ENCODE measurements at regions not wholly inside any gene's neighbourhood (a gene's known extent, or its start where the extent isn't known, plus 50 kb on each side); places are given as distances from the start of the nearest gene placed in this dataset.
A peak's percentile ranks its signal among the peaks of the same experiment; 100 is the strongest.

DNA sequence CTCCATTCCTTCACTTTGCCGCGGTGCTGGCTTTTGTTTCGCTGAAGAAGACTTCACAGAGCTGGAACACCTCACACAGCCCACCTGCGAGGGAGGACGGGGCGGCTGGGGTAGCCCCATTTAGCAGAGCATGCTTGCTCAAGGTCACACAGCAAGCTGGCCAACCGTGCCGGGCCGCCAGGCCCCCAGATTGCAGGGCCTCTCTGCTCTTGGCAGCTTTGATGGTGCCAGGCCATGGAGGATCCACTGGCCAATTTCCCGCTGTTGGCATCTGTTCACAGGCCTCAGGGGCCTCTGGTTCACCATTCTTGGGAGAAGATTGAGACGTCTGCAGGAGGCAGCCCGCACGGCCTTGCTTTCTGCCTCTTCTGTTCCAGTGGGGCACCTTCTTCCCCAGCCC lies 77.9 kb upstream of the LINGO1 start:
- DNase-seq = no peak
- no peaks in the 10 kb centered on the region for H3K9me3 ChIP-seq
- H3K36me3 ChIP-seq = no peaks in the 10 kb centered on the region
- no peak overlapping the region for H3K27ac ChIP-seq
- H3K4me3 ChIP-seq = no peak overlapping the region
- no peak for ATAC-seq
- no peak for TF ChIP-seq CTCF (IDR thresholded peaks at IDR 0.05)
- H3K27me3 ChIP-seq = no peaks in the 10 kb centered on the region
- intact Hi-C loops (cut with DNase I) = no loop called here
- no peaks in the 10 kb centered on the region for H3K4me1 ChIP-seq

- DNase-seq (no peak), ATAC-seq (no peak)
- Histone ChIP-seq H3K27ac (no peak overlapping the region), H3K9me3 (no peaks in the 10 kb centered on the region), H3K4me3 (no peak overlapping the region), H3K4me1 (no peaks in the 10 kb centered on the region), H3K27me3 (no peaks in the 10 kb centered on the region), H3K36me3 (no peaks in the 10 kb centered on the region)
- intact Hi-C loops (cut with DNase I) = no loop called here
- TF ChIP-seq CTCF (IDR thresholded peaks at IDR 0.05) = no peak
Measured at GRCh38 chr15:77710206-77710605, 77.5 kb upstream of the LINGO1 start.

DNA sequence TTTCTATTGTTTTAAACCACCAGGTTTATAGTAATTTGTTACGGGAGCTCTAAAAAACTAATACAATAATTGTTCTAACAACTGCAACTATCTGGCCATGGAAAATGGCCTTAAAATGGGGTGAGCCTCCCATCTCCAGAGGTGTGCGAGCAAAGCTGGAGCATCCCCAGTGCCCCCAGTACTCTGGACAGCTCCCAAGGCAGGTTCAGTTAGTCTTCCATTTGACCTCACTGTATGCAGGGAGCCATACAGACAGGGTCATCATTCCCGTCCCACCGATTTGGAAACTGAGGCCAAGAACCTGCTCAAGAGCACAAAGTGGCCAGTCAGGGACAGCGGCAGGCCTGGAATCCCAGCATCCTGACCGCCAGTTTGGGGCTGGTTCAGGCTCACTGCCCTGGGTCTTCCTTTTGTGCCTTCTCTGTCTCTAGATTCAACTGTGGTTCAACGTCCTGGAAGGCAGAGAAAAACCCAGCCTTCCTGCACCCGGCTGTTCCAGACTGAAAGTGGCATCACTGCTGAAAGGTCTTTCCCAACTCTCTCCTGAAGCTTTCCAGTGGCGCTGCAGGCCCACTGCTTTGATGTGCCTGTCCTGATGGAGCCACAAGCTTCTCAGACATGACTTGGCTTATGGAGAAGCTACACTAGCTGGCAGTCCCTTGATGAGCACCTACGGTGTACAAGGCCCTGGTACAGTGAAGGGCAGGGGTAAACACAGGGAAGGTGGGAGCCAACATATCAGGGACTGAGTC lies 76.6 kb upstream of the LINGO1 start:
- TF ChIP-seq CTCF (IDR thresholded peaks at IDR 0.05) = no peak
- ATAC-seq (no peak), DNase-seq (no peak)
- H3K36me3 ChIP-seq = no peaks in the 10 kb centered on the region
- H3K27me3 ChIP-seq = no peaks in the 10 kb centered on the region
- intact Hi-C loops (cut with DNase I) = no loop called here
- H3K27ac ChIP-seq = no peak overlapping the region
- H3K4me1 ChIP-seq = no peaks in the 10 kb centered on the region
- H3K4me3 ChIP-seq = no peak overlapping the region
- no peaks in the 10 kb centered on the region for H3K9me3 ChIP-seq

DNA sequence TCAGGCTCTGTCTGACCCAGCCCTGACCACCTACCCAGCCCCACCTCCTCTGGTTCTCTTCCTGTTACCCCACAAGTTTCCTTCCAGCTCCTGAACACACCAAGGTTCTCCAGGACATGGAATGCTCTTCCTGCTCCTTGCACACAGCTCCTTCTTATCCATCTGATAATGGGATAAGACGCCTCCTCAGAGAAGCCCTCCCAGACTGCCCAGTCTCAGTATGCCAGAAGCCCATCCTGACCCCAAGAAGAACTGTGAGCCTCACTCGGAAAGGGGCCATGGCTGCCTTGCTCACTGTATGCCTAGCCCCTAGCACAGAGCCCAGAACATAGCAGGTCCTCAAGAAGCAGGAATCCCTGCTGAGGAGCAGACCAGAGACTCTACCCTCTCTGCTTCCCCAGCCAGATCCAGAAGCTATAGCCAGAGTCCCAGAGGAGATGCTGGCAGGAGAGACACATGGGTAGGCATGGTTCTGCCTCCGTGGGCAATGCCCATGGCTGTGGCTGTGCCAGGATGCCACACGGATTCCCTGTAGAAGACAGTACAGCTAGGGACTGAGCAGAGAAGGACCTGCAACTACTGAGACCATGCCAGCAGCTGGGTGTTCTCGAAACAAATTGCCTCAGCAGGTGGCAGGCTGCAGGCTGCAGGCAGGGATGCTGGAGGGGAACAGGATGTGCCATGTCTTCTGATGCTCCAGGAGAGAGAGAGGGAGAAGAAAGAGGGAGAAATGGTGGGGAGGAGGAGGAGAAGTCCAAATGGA lies 74.0 kb upstream of the LINGO1 start:
- Histone ChIP-seq H3K4me1 (no peaks in the 10 kb centered on the region), H3K27me3 (no peaks in the 10 kb centered on the region), H3K27ac (no peak overlapping the region), H3K9me3 (no peaks in the 10 kb centered on the region), H3K36me3 (no peaks in the 10 kb centered on the region), H3K4me3 (no peak overlapping the region)
- TF ChIP-seq CTCF (IDR thresholded peaks at IDR 0.05) = no peak
- intact Hi-C loops (cut with DNase I) = no loop called here
- ATAC-seq (no peak), DNase-seq (no peak)

DNA sequence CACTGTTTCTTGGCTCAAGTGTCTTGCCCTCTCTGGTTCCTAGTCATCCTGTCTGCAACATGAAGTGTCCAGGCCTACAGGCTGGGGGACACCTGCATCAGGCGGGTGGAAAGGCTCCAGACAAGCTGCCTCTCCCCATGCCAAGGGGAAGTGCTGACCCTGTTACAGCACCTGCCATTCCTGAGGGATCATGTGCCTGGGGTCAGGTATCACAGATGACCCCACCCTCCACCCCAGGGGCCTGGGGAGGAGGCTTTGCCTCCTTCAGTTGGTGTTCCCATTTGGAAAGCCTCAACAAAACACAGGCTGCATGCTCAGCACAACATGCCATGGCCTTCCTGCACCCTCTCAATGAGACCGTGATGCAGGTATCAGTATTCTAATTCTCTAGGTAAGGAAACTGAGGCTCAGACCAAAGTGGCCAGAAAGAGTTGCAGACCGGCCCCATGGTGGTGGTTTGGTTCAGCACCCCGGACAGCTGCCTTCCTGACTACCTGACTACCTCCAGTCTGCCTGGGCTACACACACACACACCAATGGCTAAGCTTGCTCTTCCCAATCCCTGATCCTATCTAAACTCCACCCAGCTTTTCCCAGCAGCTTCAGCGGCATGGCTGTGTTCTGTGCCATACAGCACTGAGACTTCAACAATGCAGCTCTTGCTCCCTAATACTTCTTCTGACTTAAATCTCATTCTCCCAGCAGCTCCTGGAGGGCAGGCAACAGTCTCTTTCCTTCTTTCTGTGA lies 69.7 kb upstream of the LINGO1 start:
- Histone ChIP-seq H3K36me3 (no peaks in the 10 kb centered on the region), H3K9me3 (no peaks in the 10 kb centered on the region), H3K27me3 (peaks cover 13% of the 10 kb centered on the region), H3K4me3 (no peak overlapping the region), H3K27ac (no peak overlapping the region), H3K4me1 (no peaks in the 10 kb centered on the region)
- DNase-seq (no peak), ATAC-seq (peak; percentile 21)
- TF ChIP-seq CTCF (IDR thresholded peaks at IDR 0.05) = no peak
- intact Hi-C loops (cut with DNase I) = no loop called here
